HG03097 (cell line): ENCODE measurements at regions not wholly inside any gene's neighbourhood (a gene's known extent, or its start where the extent isn't known, plus 50 kb on each side); places are given as distances from the start of the nearest gene placed in this dataset.
"Not testable (repeated sequence)": the region's sequence is repeated elsewhere in the genome, so short reads cannot be mapped to it uniquely, and the experiment has no call there.

Experiments used
- ATAC-seq: cut with Tn5 transposase; IDR thresholded peaks from one replicate; pipeline ENCODE4 v1.9.1; 2021; ENCODE audit not compliant: unreplicated experiment, low FRiP score

GRCh38 chr4:124426279-124426678, 286.3 kb downstream of the ANKRD50 start:
- no peak for ATAC-seq

GRCh38 chr4:124427095-124427767, 285.3 kb downstream of the ANKRD50 start:
- no peak for ATAC-seq

- no peak for ATAC-seq
Measured at GRCh38 chr4:124428648-124429047, 283.9 kb downstream of the ANKRD50 start.

- no peak for ATAC-seq
Measured at GRCh38 chr4:124429746-124430250, 282.7 kb downstream of the ANKRD50 start.

GRCh38 chr4:124431653-124432192, 280.8 kb downstream of the ANKRD50 start:
- ATAC-seq, result no peak

- no peak for ATAC-seq
Measured at GRCh38 chr4:124432500-124432899, 280.0 kb downstream of the ANKRD50 start.

GRCh38 chr4:124433044-124433443, 279.5 kb downstream of the ANKRD50 start:
- no peak for ATAC-seq

- no peak for ATAC-seq
Measured at GRCh38 chr4:124433500-124433899, 279.0 kb downstream of the ANKRD50 start.

GRCh38 chr4:124435274-124435950, 277.1 kb downstream of the ANKRD50 start:
- ATAC-seq, result no peak

- no peak for ATAC-seq
Measured at GRCh38 chr4:124437853-124438495, 274.6 kb downstream of the ANKRD50 start.

- no peak for ATAC-seq
Measured at GRCh38 chr4:124445071-124445470, 267.5 kb downstream of the ANKRD50 start.

- no peak for ATAC-seq
Measured at GRCh38 chr4:124449881-124450280, 262.7 kb downstream of the ANKRD50 start.

- ATAC-seq, result no peak
Measured at GRCh38 chr4:124450851-124451250, 261.7 kb downstream of the ANKRD50 start.

GRCh38 chr4:124454772-124455270, 257.7 kb downstream of the ANKRD50 start:
- no peak for ATAC-seq

GRCh38 chr4:124455671-124456070, 256.9 kb downstream of the ANKRD50 start:
- no peak for ATAC-seq

- ATAC-seq, result no peak
Measured at GRCh38 chr4:124459196-124459940, 253.2 kb downstream of the ANKRD50 start.

GRCh38 chr4:124459941-124460310, 252.6 kb downstream of the ANKRD50 start:
- no peak for ATAC-seq

- not testable (repeated sequence) for ATAC-seq
Measured at GRCh38 chr4:124461592-124461991, 250.9 kb downstream of the ANKRD50 start.

- ATAC-seq, result no peak
Measured at GRCh38 chr4:124462954-124463828, 249.3 kb downstream of the ANKRD50 start.

- ATAC-seq, result no peak
Measured at GRCh38 chr4:124464836-124465235, 247.7 kb downstream of the ANKRD50 start.
